ENCODE measurements at regions not wholly inside any gene's neighbourhood (a gene's known extent, or its start where the extent isn't known, plus 50 kb on each side); places are given as distances from the start of the nearest gene placed in this dataset.

GRCh38 chr17:70642059-70642458, 472.7 kb downstream of the KCNJ2 start:
- H3K27ac ChIP-seq = no peak overlapping the region
- TF ChIP-seq, protein P1, sequence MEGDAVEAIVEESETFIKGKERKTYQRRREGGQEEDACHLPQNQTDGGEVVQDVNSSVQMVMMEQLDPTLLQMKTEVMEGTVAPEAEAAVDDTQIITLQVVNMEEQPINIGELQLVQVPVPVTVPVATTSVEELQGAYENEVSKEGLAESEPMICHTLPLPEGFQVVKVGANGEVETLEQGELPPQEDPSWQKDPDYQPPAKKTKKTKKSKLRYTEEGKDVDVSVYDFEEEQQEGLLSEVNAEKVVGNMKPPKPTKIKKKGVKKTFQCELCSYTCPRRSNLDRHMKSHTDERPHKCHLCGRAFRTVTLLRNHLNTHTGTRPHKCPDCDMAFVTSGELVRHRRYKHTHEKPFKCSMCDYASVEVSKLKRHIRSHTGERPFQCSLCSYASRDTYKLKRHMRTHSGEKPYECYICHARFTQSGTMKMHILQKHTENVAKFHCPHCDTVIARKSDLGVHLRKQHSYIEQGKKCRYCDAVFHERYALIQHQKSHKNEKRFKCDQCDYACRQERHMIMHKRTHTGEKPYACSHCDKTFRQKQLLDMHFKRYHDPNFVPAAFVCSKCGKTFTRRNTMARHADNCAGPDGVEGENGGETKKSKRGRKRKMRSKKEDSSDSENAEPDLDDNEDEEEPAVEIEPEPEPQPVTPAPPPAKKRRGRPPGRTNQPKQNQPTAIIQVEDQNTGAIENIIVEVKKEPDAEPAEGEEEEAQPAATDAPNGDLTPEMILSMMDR (conservative IDR thresholded peaks at IDR 0.05) = no peak
- no peak for TF ChIP-seq ZFX (IDR thresholded peaks at IDR 0.05)

GRCh38 chr17:70644096-70644495, 474.8 kb downstream of the KCNJ2 start:
- no peak for TF ChIP-seq ZFX (IDR thresholded peaks at IDR 0.05)
- H3K27ac ChIP-seq = no peak overlapping the region

- TF ChIP-seq, protein P1 (conservative IDR thresholded peaks at IDR 0.05) = no peak
- TF ChIP-seq ZFX (IDR thresholded peaks at IDR 0.05) = no peak
These were observed 477.3 kb downstream of the KCNJ2 start for GRCh38 chr17:70646673-70647072.

GRCh38 chr17:70648166-70648565, 478.8 kb downstream of the KCNJ2 start:
- H3K27ac ChIP-seq = no peak overlapping the region
- no peak for TF ChIP-seq ZFX (IDR thresholded peaks at IDR 0.05)
- TF ChIP-seq, protein P1 (conservative IDR thresholded peaks at IDR 0.05) = no peak

More at GRCh38 chr17:70646673-70647072, 477.3 kb downstream of the KCNJ2 start:
- H3K27ac ChIP-seq = no peak overlapping the region

DNA sequence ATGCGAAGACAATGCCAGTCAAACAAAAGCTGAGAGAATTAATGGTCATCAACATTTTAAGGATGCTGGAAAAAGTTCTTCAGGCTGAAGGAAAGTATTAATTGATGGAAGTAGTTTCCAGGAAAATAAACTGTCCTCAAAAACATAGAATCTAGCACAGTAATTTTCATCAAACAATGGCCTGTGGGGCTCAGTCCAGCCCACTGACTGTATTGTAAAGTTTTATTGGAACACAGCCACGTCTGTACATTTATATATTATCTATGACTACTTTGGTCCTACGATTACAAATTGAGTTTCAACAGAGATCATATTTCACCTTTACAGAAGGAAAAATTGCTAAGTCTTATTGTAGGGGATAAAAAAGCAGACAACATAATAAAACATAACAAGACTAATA, 484.5 kb downstream of the KCNJ2 start:
- TF ChIP-seq ZFX (IDR thresholded peaks at IDR 0.05) = no peak
- TF ChIP-seq, protein P1 (conservative IDR thresholded peaks at IDR 0.05) = no peak

DNA sequence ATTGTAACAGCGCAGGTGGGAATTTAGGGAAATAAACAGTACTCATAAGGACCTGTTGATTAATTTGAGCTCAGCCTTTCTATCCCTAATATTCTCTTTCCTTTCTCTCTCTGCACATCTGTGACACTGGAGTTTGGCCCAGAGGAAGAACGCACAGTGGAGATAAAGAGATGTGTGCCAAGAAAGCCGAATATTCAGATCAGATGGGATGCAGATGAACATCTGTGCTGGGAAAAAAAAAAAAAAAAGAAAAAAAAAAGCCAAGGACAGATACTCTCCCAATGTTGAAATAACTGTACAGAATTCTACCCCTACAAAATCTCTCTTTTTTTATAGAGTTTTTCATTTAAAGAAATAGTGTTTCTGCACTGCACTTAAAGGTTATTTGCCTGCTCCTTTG, 485.4 kb downstream of the KCNJ2 start:
- TF ChIP-seq, protein P1 (conservative IDR thresholded peaks at IDR 0.05) = no peak
- TF ChIP-seq ZFX (IDR thresholded peaks at IDR 0.05) = no peak
- H3K27ac ChIP-seq = no peak overlapping the region

More for the DNA sequence above, 484.5 kb downstream of the KCNJ2 start:
- H3K27ac ChIP-seq = no peak overlapping the region

GRCh38 chr17:70655176-70655958, 486.0 kb downstream of the KCNJ2 start:
- TF ChIP-seq, protein P1 (conservative IDR thresholded peaks at IDR 0.05) = no peak
- no peak for TF ChIP-seq ZFX (IDR thresholded peaks at IDR 0.05)

GRCh38 chr17:70658317-70658716, 489.0 kb downstream of the KCNJ2 start:
- H3K27ac ChIP-seq = no peak overlapping the region
- TF ChIP-seq, protein P1 (conservative IDR thresholded peaks at IDR 0.05) = no peak
- no peak for TF ChIP-seq ZFX (IDR thresholded peaks at IDR 0.05)

More at GRCh38 chr17:70655176-70655958, 486.0 kb downstream of the KCNJ2 start:
- H3K27ac ChIP-seq = no peak overlapping the region
